Gastroesophageal sphincter (tissue), 4 donors: ENCODE measurements at regions not wholly inside any gene's neighbourhood (a gene's known extent, or its start where the extent isn't known, plus 50 kb on each side); places are given as distances from the start of the nearest gene placed in this dataset.

Experiments
- ATAC-seq: fragments of 150-250 bp; one replicate; pipeline ENCODE4 v1.9.1; 2016; ENCODE audit warnings: mild to moderate bottlenecking, moderate library complexity
- H3K27ac ChIP-seq, 4 donors: fragments of 200-600 bp; sonication (generic) in 3 of 4; 1 replicate in 3 of 4; 2 replicates in 1 of 4; pipeline ENCODE4 v1.5.1; 2016 to 2019
- H3K27me3 ChIP-seq: fragments of 200-600 bp; sonication (generic); one replicate; pipeline ENCODE4 v1.5.1; 2019
- H3K36me3 ChIP-seq, 2 donors: fragments of 200-600 bp; sonication (generic); one replicate each; pipeline ENCODE4 v1.5.1; 2019; ENCODE audit warnings: control low read depth in 1 of 2
- H3K4me1 ChIP-seq, 3 donors: fragments of 200-600 bp; sonication (generic); 1 replicate in 2 of 3; 2 replicates in 1 of 3; pipeline ENCODE4 v1.5.1; 2016 to 2019; ENCODE audit warnings: control low read depth in 2 of 3
- H3K4me3 ChIP-seq, 2 donors: fragments of 200-600 bp; sonication (generic); one replicate each; pipeline ENCODE4 v1.5.1; 2019; ENCODE audit warnings: mild to moderate bottlenecking in 1 of 2, moderate library complexity in 1 of 2
- H3K9me3 ChIP-seq, 3 donors: fragments of 200-600 bp; sonication (generic); one replicate each; pipeline ENCODE4 v1.5.1; 2017 to 2019; ENCODE audit warnings: control low read depth in 2 of 3
- CTCF ChIP-seq, 4 experiments: fragments of 200-600 bp in 2 of 4; fragments of 450-650 bp in 2 of 4; sonication (generic) in 1 of 4; IDR thresholded peaks; one replicate each; pipeline ENCODE4 v1.5.1; 2017 to 2019; ENCODE audit warnings: antibody characterized with exemption in 4 of 4, mild to moderate bottlenecking in 2 of 4, moderate library complexity in 2 of 4
- EP300 ChIP-seq: sonication (generic); formaldehyde crosslinking; IDR thresholded peaks from one replicate; pipeline ENCODE4 v1.6.1; 2017; ENCODE audit warnings: antibody characterized with exemption, mild to moderate bottlenecking
- POLR2A ChIP-seq, 2 donors: fragments of 450-650 bp; IDR thresholded peaks; one replicate each; pipeline ENCODE4 v1.6.1; 2017; ENCODE audit warnings: antibody characterized with exemption in 2 of 2, mild to moderate bottlenecking in 2 of 2, moderate library complexity in 1 of 2
- POLR2AphosphoS5 ChIP-seq: sonication (generic); formaldehyde crosslinking; IDR thresholded peaks from one replicate; pipeline ENCODE4 v1.6.1; 2017; ENCODE audit warnings: antibody characterized with exemption
- WGBS, 2 donors: methylation state at CpG; one replicate each; pipeline ENCODE4 v1.1.5; 2018; ENCODE audit warnings: low coverage in 1 of 2; 5-methylcytosine and 5-hydroxymethylcytosine counted together

- Histone ChIP-seq H3K9me3 (no peaks in the 10 kb centered on the region), H3K27ac (no peak overlapping the region), H3K4me1 (no peaks in the 10 kb centered on the region), H3K4me3 (no peak overlapping the region), H3K27me3 (no peaks in the 10 kb centered on the region), H3K36me3 (no peaks in the 10 kb centered on the region)
- no peak for ATAC-seq
- WGBS, 2 donors: 62 to 79% methylated on average over 4 to 5 of the region's 6 CpGs
- TF ChIP-seq CTCF (IDR thresholded peaks at IDR 0.05): no peak
These were observed 83.1 kb upstream of the CREB1 start for GRCh38 chr2:207446653-207447052.

GRCh38 chr2:207448006-207448405 is 81.8 kb upstream of the CREB1 start:
- no peak overlapping the region for H3K4me3 ChIP-seq
- no peaks in the 10 kb centered on the region for H3K4me1 ChIP-seq
- no peak for TF ChIP-seq POLR2A (IDR thresholded peaks at IDR 0.05)
- no peaks in the 10 kb centered on the region for H3K9me3 ChIP-seq
- H3K36me3 ChIP-seq: no peaks in the 10 kb centered on the region
- H3K27ac ChIP-seq: no peak overlapping the region
- H3K27me3 ChIP-seq: no peaks in the 10 kb centered on the region
- ATAC-seq: no peak
- 64 to 67% methylated on average over 1 of the region's 1 CpG for WGBS, 2 donors

GRCh38 chr2:207449642-207450165 is 80.1 kb upstream of the CREB1 start:
- H3K9me3 ChIP-seq: no peaks in the 10 kb centered on the region
- no peak overlapping the region for H3K4me3 ChIP-seq
- H3K4me1 ChIP-seq: no peaks in the 10 kb centered on the region
- ATAC-seq: no peak
- H3K27me3 ChIP-seq: no peaks in the 10 kb centered on the region
- 57 to 65% methylated on average over 1 of the region's 1 CpG for WGBS, 2 donors
- TF ChIP-seq CTCF (IDR thresholded peaks at IDR 0.05): no peak
- no peak for TF ChIP-seq POLR2A (IDR thresholded peaks at IDR 0.05)
- no peaks in the 10 kb centered on the region for H3K36me3 ChIP-seq
- no peak overlapping the region for H3K27ac ChIP-seq

GRCh38 chr2:207450186-207450585 is 79.6 kb upstream of the CREB1 start:
- no peaks in the 10 kb centered on the region for H3K36me3 ChIP-seq
- H3K4me3 ChIP-seq: no peak overlapping the region
- H3K4me1 ChIP-seq: no peaks in the 10 kb centered on the region
- no peak for TF ChIP-seq POLR2AphosphoS5
- no peak for TF ChIP-seq EP300
- TF ChIP-seq POLR2A (IDR thresholded peaks at IDR 0.05): no peak
- TF ChIP-seq CTCF (IDR thresholded peaks at IDR 0.05): no peak
- H3K27me3 ChIP-seq: no peaks in the 10 kb centered on the region
- 40 to 50% methylated on average over 1 of the region's 1 CpG for WGBS, 2 donors
- no peak overlapping the region for H3K27ac ChIP-seq
- ATAC-seq: no peak
- H3K9me3 ChIP-seq: no peaks in the 10 kb centered on the region

- TF ChIP-seq CTCF (IDR thresholded peaks at IDR 0.05) (no peak), EP300 (no peak), POLR2AphosphoS5 (no peak), POLR2A (IDR thresholded peaks at IDR 0.05) (no peak)
- no peak for ATAC-seq
- H3K4me1 ChIP-seq: no peaks in the 10 kb centered on the region
- no peaks in the 10 kb centered on the region for H3K36me3 ChIP-seq
- no peaks in the 10 kb centered on the region for H3K9me3 ChIP-seq
- H3K4me3 ChIP-seq: no peak overlapping the region
- H3K27me3 ChIP-seq: no peaks in the 10 kb centered on the region
- 90 to 96% methylated on average over 4 to 5 of the region's 5 CpGs for WGBS, 2 donors
- no peak overlapping the region for H3K27ac ChIP-seq
These were observed 71.2 kb upstream of the CREB1 start for GRCh38 chr2:207458582-207458981.
